ENCODE measurements at regions not wholly inside any gene's neighbourhood (a gene's known extent, or its start where the extent isn't known, plus 50 kb on each side); places are given as distances from the start of the nearest gene placed in this dataset.

DNA sequence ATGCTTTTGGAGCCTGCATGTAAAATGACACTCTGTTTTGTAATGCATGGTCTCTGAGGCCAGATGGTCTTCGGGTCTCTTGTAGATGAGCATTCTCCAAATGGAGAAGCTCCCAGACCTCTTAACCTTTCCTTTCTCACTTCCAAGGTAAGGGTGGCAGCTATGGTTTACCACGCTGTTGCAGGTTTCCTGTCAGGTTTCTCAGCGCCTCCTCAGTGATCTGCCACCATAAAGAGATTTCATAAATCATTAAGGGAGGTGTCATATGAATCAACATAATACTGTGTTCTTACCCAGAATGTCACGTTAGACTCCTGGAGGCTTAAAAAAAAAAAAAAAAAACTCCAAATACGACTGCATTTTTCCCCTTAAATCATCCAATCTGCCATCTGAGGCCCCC, 787.4 kb upstream of the EEF2KMT start:
- DNase-seq = no peak
- TF ChIP-seq CTCF (IDR thresholded peaks at IDR 0.05; ENCODE audit: control extremely low read depth, extremely low read depth) = no peak
- Histone ChIP-seq H3K36me3 (ENCODE audit: control insufficient read depth in 4 of 4, insufficient read depth in 4 of 4, low read length in 4 of 4) (no peaks in the 10 kb centered on the region), H3K4me1 (ENCODE audit: control insufficient read depth in 5 of 5, insufficient read depth in 5 of 5, low read length in 5 of 5) (no peaks in the 10 kb centered on the region), H3K27me3 (ENCODE audit: control insufficient read depth in 3 of 3, insufficient read depth in 3 of 3, low read length in 2 of 3) (no peaks in the 10 kb centered on the region), H3K9ac (ENCODE audit: insufficient read depth in 1 of 2, low read length in 2 of 2) (no peak overlapping the region), H3K9me3 (ENCODE audit: control insufficient read depth in 4 of 4, insufficient read depth in 3 of 4, low read length in 3 of 4) (peaks cover 0 to 4% (median 0%) of the 10 kb centered on the region in 4 donors), H3K4me3 (no peak overlapping the region), H3K27ac (ENCODE audit: low read depth in 1 of 2, low read length in 1 of 2) (no peak overlapping the region)
- no peak for ATAC-seq (ENCODE audit: insufficient read depth, low FRiP score)
- 60 to 73% methylated on average over 5 of the region's 5 CpGs for WGBS, 2 donors

GRCh38 chr16:5884339-5884738, 786.7 kb upstream of the EEF2KMT start:
- Histone ChIP-seq H3K4me1 (ENCODE audit: control insufficient read depth in 5 of 5, insufficient read depth in 5 of 5, low read length in 5 of 5) (no peaks in the 10 kb centered on the region), H3K4me3 (no peak overlapping the region), H3K27ac (ENCODE audit: low read depth in 1 of 2, low read length in 1 of 2) (no peak overlapping the region), H3K36me3 (ENCODE audit: control insufficient read depth in 4 of 4, insufficient read depth in 4 of 4, low read length in 4 of 4) (no peaks in the 10 kb centered on the region), H3K9ac (ENCODE audit: insufficient read depth in 1 of 2, low read length in 2 of 2) (no peak overlapping the region), H3K9me3 (ENCODE audit: control insufficient read depth in 4 of 4, insufficient read depth in 3 of 4, low read length in 3 of 4) (peaks cover 0 to 1% (median 0%) of the 10 kb centered on the region in 4 donors), H3K27me3 (ENCODE audit: control insufficient read depth in 3 of 3, insufficient read depth in 3 of 3, low read length in 2 of 3) (no peaks in the 10 kb centered on the region)
- 79 to 80% methylated on average over 8 of the region's 8 CpGs for WGBS, 2 donors
- ATAC-seq (ENCODE audit: insufficient read depth, low FRiP score) (no peak), DNase-seq (no peak)
- no peak for TF ChIP-seq CTCF (IDR thresholded peaks at IDR 0.05; ENCODE audit: control extremely low read depth, extremely low read depth)

- H3K27ac ChIP-seq (ENCODE audit: low read depth in 1 of 2, low read length in 1 of 2) = no peak overlapping the region
- no peaks in the 10 kb centered on the region for H3K4me1 ChIP-seq (ENCODE audit: control insufficient read depth in 5 of 5, insufficient read depth in 5 of 5, low read length in 5 of 5)
- DNase-seq (no peak), ATAC-seq (ENCODE audit: insufficient read depth, low FRiP score) (no peak)
- H3K36me3 ChIP-seq (ENCODE audit: control insufficient read depth in 4 of 4, insufficient read depth in 4 of 4, low read length in 4 of 4) = no peaks in the 10 kb centered on the region
- no peak for TF ChIP-seq CTCF (IDR thresholded peaks at IDR 0.05; ENCODE audit: control extremely low read depth, extremely low read depth)
- WGBS, 2 donors = 90 to 95% methylated on average over 3 of the region's 3 CpGs
- no peaks in the 10 kb centered on the region for H3K27me3 ChIP-seq (ENCODE audit: control insufficient read depth in 3 of 3, insufficient read depth in 3 of 3, low read length in 2 of 3)
- H3K9ac ChIP-seq (ENCODE audit: insufficient read depth in 1 of 2, low read length in 2 of 2) = no peak overlapping the region
- H3K4me3 ChIP-seq = no peak overlapping the region
- H3K9me3 ChIP-seq (ENCODE audit: control insufficient read depth in 4 of 4, insufficient read depth in 3 of 4, low read length in 3 of 4) = peaks cover 0 to 1% (median 0%) of the 10 kb centered on the region in 4 donors
Measured at GRCh38 chr16:5882087-5882640, 784.6 kb upstream of the EEF2KMT start.

- Histone ChIP-seq H3K9me3 (ENCODE audit: control insufficient read depth in 4 of 4, insufficient read depth in 3 of 4, low read length in 3 of 4) (no peaks in the 10 kb centered on the region), H3K27me3 (ENCODE audit: control insufficient read depth in 3 of 3, insufficient read depth in 3 of 3, low read length in 2 of 3) (no peaks in the 10 kb centered on the region), H3K4me3 (no peak overlapping the region), H3K4me1 (ENCODE audit: control insufficient read depth in 5 of 5, insufficient read depth in 5 of 5, low read length in 5 of 5) (no peaks in the 10 kb centered on the region), H3K9ac (ENCODE audit: insufficient read depth in 1 of 2, low read length in 2 of 2) (no peak overlapping the region), H3K36me3 (ENCODE audit: control insufficient read depth in 4 of 4, insufficient read depth in 4 of 4, low read length in 4 of 4) (no peaks in the 10 kb centered on the region), H3K27ac (ENCODE audit: low read depth in 1 of 2, low read length in 1 of 2) (no peak overlapping the region)
- 70 to 86% methylated on average over 5 of the region's 5 CpGs for WGBS, 2 donors
- DNase-seq (no peak), ATAC-seq (ENCODE audit: insufficient read depth, low FRiP score) (no peak)
- no peak for TF ChIP-seq CTCF (IDR thresholded peaks at IDR 0.05; ENCODE audit: control extremely low read depth, extremely low read depth)
Measured at GRCh38 chr16:5875416-5875815, 777.8 kb upstream of the EEF2KMT start.

All from lung (tissue), 11 donors.